ENCODE measurements at regions not wholly inside any gene's neighbourhood (a gene's known extent, or its start where the extent isn't known, plus 50 kb on each side); places are given as distances from the start of the nearest gene placed in this dataset.

DNA sequence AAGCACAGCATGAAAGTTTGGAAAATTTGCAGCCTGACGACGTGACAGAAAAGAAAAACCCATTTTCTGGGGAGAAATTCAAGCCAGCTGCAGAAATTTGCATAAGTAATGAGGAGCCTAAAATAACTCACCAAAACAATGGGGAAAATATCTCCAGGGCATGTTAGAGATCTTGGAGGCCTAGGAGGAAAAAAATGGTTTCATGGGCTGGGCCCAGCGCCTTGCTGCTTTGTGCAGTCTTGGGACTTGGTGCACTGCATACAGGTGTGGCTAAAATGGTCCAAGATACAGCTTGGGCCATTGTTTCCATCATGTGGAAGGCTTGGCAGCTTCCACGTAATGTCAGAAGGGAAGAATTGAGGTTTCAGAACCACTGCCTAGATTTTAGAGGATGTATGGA, 428.5 kb upstream of the FRG2C start:
- Mint-ChIP-seq H3K9me3 (ENCODE audit: insufficient read depth) (no peaks in the 10 kb centered on the region), H3K27ac (no peak overlapping the region), H3K27me3 (no peaks in the 10 kb centered on the region), H3K4me3 (no peak overlapping the region), H3K4me1 (no peaks in the 10 kb centered on the region)
- H3K4me3 ChIP-seq (ENCODE audit: control extremely low read depth in 1 of 5, extremely low read depth in 1 of 5, insufficient read depth in 1 of 5, low read depth in 2 of 5, low read length in 4 of 5): no peak overlapping the region
- no peaks in the 10 kb centered on the region for H3K36me3 ChIP-seq (replicated peaks in 1 of 2; ENCODE audit: control extremely low read depth in 1 of 2, control insufficient read depth in 1 of 2, extremely low read depth in 1 of 2, insufficient read depth in 2 of 2, low read length in 1 of 2)
- no peaks in the 10 kb centered on the region for H4K20me1 ChIP-seq (ENCODE audit: control insufficient read depth, insufficient read depth, low read length, poor library complexity, severe bottlenecking)
- no peak overlapping the region for H2AFZ ChIP-seq (ENCODE audit: insufficient read depth, low read depth, low read length, poor library complexity, severe bottlenecking)
- TF ChIP-seq CTCF (IDR thresholded peaks at IDR 0.05) (no peak), EZH2 (IDR thresholded peaks at IDR 0.05; ENCODE audit: borderline replicate concordance, insufficient read depth, low read depth, low read length, poor library complexity, severe bottlenecking) (no peak)
- ChIA-PET POLR2A (no interaction called here), CTCF (no interaction called here)
- no peaks in the 10 kb centered on the region for H3K4me1 ChIP-seq (ENCODE audit: control insufficient read depth in 2 of 2, insufficient read depth in 2 of 2, low read length in 2 of 2)
- H3K27ac ChIP-seq (ENCODE audit: low read length in 2 of 2): no peak overlapping the region
- DNase-seq: no peak
- no peak overlapping the region for H3K4me2 ChIP-seq (replicated peaks; ENCODE audit: low read depth, low read length, poor library complexity, severe bottlenecking)
- no peaks in the 10 kb centered on the region for H3K79me2 ChIP-seq (ENCODE audit: control insufficient read depth, insufficient read depth, low read length)
- intact Hi-C loops (cut with micrococcal nuclease): no loop called here
- H3K9me3 ChIP-seq (ENCODE audit: control extremely low read depth in 1 of 3, control insufficient read depth in 2 of 3, insufficient read depth in 1 of 3, low read length in 2 of 3): no peaks in the 10 kb centered on the region
- H3K9ac ChIP-seq (ENCODE audit: low read length): no peak overlapping the region
- H3K27me3 ChIP-seq (replicated peaks in 1 of 4; ENCODE audit: control extremely low read depth in 1 of 4, control insufficient read depth in 3 of 4, insufficient read depth in 4 of 4, low read length in 3 of 4): no peaks in the 10 kb centered on the region
- WGBS (ENCODE audit: insufficient coverage): 78% methylated on average over 3 of the region's 4 CpGs
- no peak for ATAC-seq (ENCODE audit: low read depth)

- H3K4me3 ChIP-seq (ENCODE audit: control extremely low read depth in 1 of 5, extremely low read depth in 1 of 5, insufficient read depth in 1 of 5, low read depth in 2 of 5, low read length in 4 of 5): no peak overlapping the region
- no peak overlapping the region for H3K4me2 ChIP-seq (replicated peaks; ENCODE audit: low read depth, low read length, poor library complexity, severe bottlenecking)
- no peak overlapping the region for H2AFZ ChIP-seq (ENCODE audit: insufficient read depth, low read depth, low read length, poor library complexity, severe bottlenecking)
- DNase-seq: no peak
- no peaks in the 10 kb centered on the region for H3K9me3 Mint-ChIP-seq (ENCODE audit: insufficient read depth)
- no peak for TF ChIP-seq EZH2 (IDR thresholded peaks at IDR 0.05; ENCODE audit: borderline replicate concordance, insufficient read depth, low read depth, low read length, poor library complexity, severe bottlenecking)
- H3K27me3 ChIP-seq (replicated peaks in 1 of 4; ENCODE audit: control extremely low read depth in 1 of 4, control insufficient read depth in 3 of 4, insufficient read depth in 4 of 4, low read length in 3 of 4): no peaks in the 10 kb centered on the region
- no peak overlapping the region for H3K27ac Mint-ChIP-seq
- no peak overlapping the region for H3K27ac ChIP-seq (ENCODE audit: low read length in 2 of 2)
- H3K4me1 Mint-ChIP-seq: no peaks in the 10 kb centered on the region
- no peaks in the 10 kb centered on the region for H3K4me1 ChIP-seq (ENCODE audit: control insufficient read depth in 2 of 2, insufficient read depth in 2 of 2, low read length in 2 of 2)
- no CpG with 5 or more reads among the region's 1 CpG for WGBS (ENCODE audit: insufficient coverage)
- H3K36me3 ChIP-seq (replicated peaks in 1 of 2; ENCODE audit: control extremely low read depth in 1 of 2, control insufficient read depth in 1 of 2, extremely low read depth in 1 of 2, insufficient read depth in 2 of 2, low read length in 1 of 2): no peaks in the 10 kb centered on the region
- intact Hi-C loops (cut with micrococcal nuclease): no loop called here
- H3K27me3 Mint-ChIP-seq: no peaks in the 10 kb centered on the region
- H3K79me2 ChIP-seq (ENCODE audit: control insufficient read depth, insufficient read depth, low read length): no peaks in the 10 kb centered on the region
- no peak for ATAC-seq (ENCODE audit: low read depth)
- no peaks in the 10 kb centered on the region for H4K20me1 ChIP-seq (ENCODE audit: control insufficient read depth, insufficient read depth, low read length, poor library complexity, severe bottlenecking)
- ChIA-PET POLR2A (no interaction called here), CTCF (no interaction called here)
- H3K9me3 ChIP-seq (ENCODE audit: control extremely low read depth in 1 of 3, control insufficient read depth in 2 of 3, insufficient read depth in 1 of 3, low read length in 2 of 3): no peaks in the 10 kb centered on the region
- H3K9ac ChIP-seq (ENCODE audit: low read length): no peak overlapping the region
- no peak overlapping the region for H3K4me3 Mint-ChIP-seq
Observed at GRCh38 chr3:75237053-75237452, 427.1 kb upstream of the FRG2C start.
